ENCODE measurements at regions not wholly inside any gene's neighbourhood (a gene's known extent, or its start where the extent isn't known, plus 50 kb on each side); places are given as distances from the start of the nearest gene placed in this dataset.

DNA sequence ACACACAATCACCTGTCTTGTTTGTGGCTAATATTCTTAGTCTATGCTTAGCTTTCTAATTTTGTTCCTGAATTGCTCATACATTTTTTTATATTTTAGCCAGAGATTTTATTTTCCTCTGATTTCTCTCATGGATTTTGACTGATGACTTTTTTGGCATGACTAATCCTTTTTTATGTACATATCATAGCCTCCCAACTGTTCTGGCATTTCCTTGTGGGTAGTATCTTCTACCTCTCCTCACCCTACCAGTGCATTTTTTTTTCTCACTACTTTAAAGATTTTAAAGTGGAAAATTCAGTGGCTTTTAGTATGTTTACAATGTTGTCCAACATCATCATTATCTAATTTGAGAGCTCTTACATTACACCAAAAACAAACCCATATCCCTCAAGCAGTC is 84.4 kb upstream of the TENM4 start:
- no peak for TF ChIP-seq SUZ12 (IDR thresholded peaks at IDR 0.05)
- TF ChIP-seq FOXK2 (IDR thresholded peaks at IDR 0.05) = no peak
- TF ChIP-seq BHLHE40 (IDR thresholded peaks at IDR 0.05; ENCODE audit: borderline replicate concordance) = no peak
- no peak for TF ChIP-seq ARNT (IDR thresholded peaks at IDR 0.05)
- TF ChIP-seq HDGF (IDR thresholded peaks at IDR 0.05; ENCODE audit: borderline replicate concordance) = no peak
- no peak for TF ChIP-seq SP1 (IDR thresholded peaks at IDR 0.05)
